Ishikawa (cell line): ENCODE measurements at regions not wholly inside any gene's neighbourhood (a gene's known extent, or its start where the extent isn't known, plus 50 kb on each side); places are given as distances from the start of the nearest gene placed in this dataset.

Experiments
- CEBPB ChIP-seq: IDR thresholded peaks from 2 replicates; pipeline ENCODE4 v1.6.1; 2012
- CREB1 ChIP-seq: IDR thresholded peaks from 2 replicates; pipeline ENCODE4 v1.6.1; 2012; ENCODE audit warnings: low read depth
- EP300 ChIP-seq: IDR thresholded peaks from 2 replicates; pipeline ENCODE4 v1.6.1; 2012; ENCODE audit warnings: borderline replicate concordance
- FOXM1 ChIP-seq: IDR thresholded peaks from 2 replicates; pipeline ENCODE4 v1.6.1; 2012; ENCODE audit warnings: low read depth, borderline replicate concordance
- NFIC ChIP-seq: IDR thresholded peaks from 2 replicates; pipeline ENCODE4 v1.6.1; 2012
- RAD21 ChIP-seq: IDR thresholded peaks from 2 replicates; pipeline ENCODE4 v1.6.1; 2012; ENCODE audit warnings: low read depth
- TAF1 ChIP-seq: IDR thresholded peaks from 2 replicates; pipeline ENCODE4 v1.6.1; 2012; ENCODE audit warnings: low read depth, mild to moderate bottlenecking
- TCF12 ChIP-seq: IDR thresholded peaks from 2 replicates; pipeline ENCODE4 v1.6.1; 2012; ENCODE audit warnings: low read depth
- TEAD4 ChIP-seq: IDR thresholded peaks from 2 replicates; pipeline ENCODE4 v1.6.1; 2012
- YY1 ChIP-seq: IDR thresholded peaks from 2 replicates; pipeline ENCODE4 v1.6.1; 2012; ENCODE audit warnings: low read depth
- ZBTB7A ChIP-seq: IDR thresholded peaks from 2 replicates; pipeline ENCODE4 v1.6.1; 2012; ENCODE audit warnings: low read depth
- TF ChIP-seq, protein P1 (sequence below): IDR thresholded peaks from 2 replicates; pipeline ENCODE4 v1.6.1; 2012
- TF ChIP-seq, protein P2 (sequence below): IDR thresholded peaks from 2 replicates; pipeline ENCODE4 v1.6.1; 2012; ENCODE audit warnings: low read depth, mild to moderate bottlenecking
- TF ChIP-seq, protein P3 (sequence below): IDR thresholded peaks from 2 replicates; pipeline ENCODE4 v1.6.1; 2012

DNA sequence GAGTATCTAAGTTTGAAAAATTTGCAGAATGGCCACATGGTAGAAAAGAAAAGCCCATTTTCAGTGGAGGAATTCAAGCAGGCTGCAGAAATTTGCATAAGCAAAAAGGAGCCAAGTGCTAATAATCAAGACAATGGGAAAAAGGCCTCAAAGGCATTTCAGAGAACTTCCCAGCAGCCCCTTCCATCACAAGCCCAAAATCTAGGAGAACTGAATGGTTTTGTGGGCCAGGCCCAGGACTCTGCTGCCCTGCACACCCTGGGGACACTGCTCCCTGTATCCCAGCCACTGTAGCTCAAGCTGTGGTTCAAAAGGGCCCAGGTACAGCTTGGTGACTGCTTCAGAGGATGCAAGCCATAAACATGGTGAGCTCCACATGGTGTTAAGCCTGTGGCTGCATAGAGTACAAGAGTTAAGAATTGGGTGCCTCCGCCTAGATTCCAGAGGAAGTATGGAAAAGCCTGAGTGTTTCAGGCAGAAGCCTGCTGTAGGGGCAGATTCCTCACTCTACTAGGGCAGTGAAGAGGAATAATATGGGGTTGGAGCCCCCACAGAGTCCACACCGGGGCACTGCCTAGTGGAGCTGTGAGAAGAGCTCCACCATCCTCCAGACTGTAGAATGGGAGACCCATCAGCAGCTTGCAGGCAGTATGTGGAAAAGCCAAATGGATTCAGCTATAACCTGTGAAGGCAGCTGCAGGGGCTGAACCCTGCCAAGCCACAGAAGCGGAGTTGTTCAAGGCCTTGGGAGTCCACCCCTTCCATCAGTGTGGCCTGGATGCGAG lies 720.7 kb upstream of the CTNND2 start:
- TF ChIP-seq, protein P1, sequence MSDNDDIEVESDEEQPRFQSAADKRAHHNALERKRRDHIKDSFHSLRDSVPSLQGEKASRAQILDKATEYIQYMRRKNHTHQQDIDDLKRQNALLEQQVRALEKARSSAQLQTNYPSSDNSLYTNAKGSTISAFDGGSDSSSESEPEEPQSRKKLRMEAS: no peak
- TF ChIP-seq TAF1: no peak
- TF ChIP-seq NFIC: no peak
- no peak for TF ChIP-seq RAD21
- TF ChIP-seq FOXM1: no peak
- TF ChIP-seq TCF12: no peak
- TF ChIP-seq, protein P2, sequence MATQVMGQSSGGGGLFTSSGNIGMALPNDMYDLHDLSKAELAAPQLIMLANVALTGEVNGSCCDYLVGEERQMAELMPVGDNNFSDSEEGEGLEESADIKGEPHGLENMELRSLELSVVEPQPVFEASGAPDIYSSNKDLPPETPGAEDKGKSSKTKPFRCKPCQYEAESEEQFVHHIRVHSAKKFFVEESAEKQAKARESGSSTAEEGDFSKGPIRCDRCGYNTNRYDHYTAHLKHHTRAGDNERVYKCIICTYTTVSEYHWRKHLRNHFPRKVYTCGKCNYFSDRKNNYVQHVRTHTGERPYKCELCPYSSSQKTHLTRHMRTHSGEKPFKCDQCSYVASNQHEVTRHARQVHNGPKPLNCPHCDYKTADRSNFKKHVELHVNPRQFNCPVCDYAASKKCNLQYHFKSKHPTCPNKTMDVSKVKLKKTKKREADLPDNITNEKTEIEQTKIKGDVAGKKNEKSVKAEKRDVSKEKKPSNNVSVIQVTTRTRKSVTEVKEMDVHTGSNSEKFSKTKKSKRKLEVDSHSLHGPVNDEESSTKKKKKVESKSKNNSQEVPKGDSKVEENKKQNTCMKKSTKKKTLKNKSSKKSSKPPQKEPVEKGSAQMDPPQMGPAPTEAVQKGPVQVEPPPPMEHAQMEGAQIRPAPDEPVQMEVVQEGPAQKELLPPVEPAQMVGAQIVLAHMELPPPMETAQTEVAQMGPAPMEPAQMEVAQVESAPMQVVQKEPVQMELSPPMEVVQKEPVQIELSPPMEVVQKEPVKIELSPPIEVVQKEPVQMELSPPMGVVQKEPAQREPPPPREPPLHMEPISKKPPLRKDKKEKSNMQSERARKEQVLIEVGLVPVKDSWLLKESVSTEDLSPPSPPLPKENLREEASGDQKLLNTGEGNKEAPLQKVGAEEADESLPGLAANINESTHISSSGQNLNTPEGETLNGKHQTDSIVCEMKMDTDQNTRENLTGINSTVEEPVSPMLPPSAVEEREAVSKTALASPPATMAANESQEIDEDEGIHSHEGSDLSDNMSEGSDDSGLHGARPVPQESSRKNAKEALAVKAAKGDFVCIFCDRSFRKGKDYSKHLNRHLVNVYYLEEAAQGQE: no peak
- no peak for TF ChIP-seq EP300
- TF ChIP-seq CEBPB: no peak
- TF ChIP-seq CREB1: no peak
- TF ChIP-seq TEAD4: no peak
- no peak for TF ChIP-seq YY1
- TF ChIP-seq ZBTB7A: no peak
- TF ChIP-seq, protein P3, sequence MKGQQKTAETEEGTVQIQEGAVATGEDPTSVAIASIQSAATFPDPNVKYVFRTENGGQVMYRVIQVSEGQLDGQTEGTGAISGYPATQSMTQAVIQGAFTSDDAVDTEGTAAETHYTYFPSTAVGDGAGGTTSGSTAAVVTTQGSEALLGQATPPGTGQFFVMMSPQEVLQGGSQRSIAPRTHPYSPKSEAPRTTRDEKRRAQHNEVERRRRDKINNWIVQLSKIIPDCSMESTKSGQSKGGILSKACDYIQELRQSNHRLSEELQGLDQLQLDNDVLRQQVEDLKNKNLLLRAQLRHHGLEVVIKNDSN: no peak
